ENCODE measurements at regions not wholly inside any gene's neighbourhood (a gene's known extent, or its start where the extent isn't known, plus 50 kb on each side); places are given as distances from the start of the nearest gene placed in this dataset.

GRCh38 chr5:136492587-136492986, 127.2 kb upstream of the TRPC7 start:
- no peak for TF ChIP-seq ZNF239 (tag by site-specific recombination; IDR thresholded peaks at IDR 0.05)
- TF ChIP-seq ZNF26 (tag by site-specific recombination; IDR thresholded peaks at IDR 0.05), result no peak
- no peak for TF ChIP-seq ZNF621 (tag by site-specific recombination; IDR thresholded peaks at IDR 0.05)
- no peaks in the 10 kb centered on the region for H3K9me3 ChIP-seq (ENCODE audit: control insufficient read depth, insufficient read depth, low read depth, low read length)
- no peak overlapping the region for H3K27ac ChIP-seq (ENCODE audit: extremely low read depth, low read depth, low read length)
- H3K4me3 ChIP-seq (ENCODE audit: low read depth, low read length), result no peak overlapping the region
- H3K36me3 ChIP-seq (ENCODE audit: control insufficient read depth in 2 of 2, insufficient read depth in 1 of 2, low read length in 2 of 2), result no peaks in the 10 kb centered on the region
- ChIA-PET POLR2A (no interaction called here), CTCF (interaction anchor here (0.7 kb wide), 1 partner anchor 265 kb away, joined by 3 read pairs; no protein-coding TSS in a partner anchor)
- H3K4me1 ChIP-seq (ENCODE audit: control insufficient read depth, insufficient read depth, low read length), result no peaks in the 10 kb centered on the region

GRCh38 chr5:136491806-136492205, 126.5 kb upstream of the TRPC7 start:
- ChIA-PET POLR2A (no interaction called here), CTCF (interaction anchor here (0.7 kb wide), 1 partner anchor 264 kb away, joined by 3 read pairs; no protein-coding TSS in a partner anchor)
- H3K4me3 ChIP-seq (ENCODE audit: low read depth, low read length), result no peak overlapping the region

GRCh38 chr5:136484808-136485325, 119.5 kb upstream of the TRPC7 start:
- H3K36me3 ChIP-seq (ENCODE audit: control insufficient read depth in 2 of 2, insufficient read depth in 1 of 2, low read length in 2 of 2), result no peaks in the 10 kb centered on the region
- no peaks in the 10 kb centered on the region for H3K4me1 ChIP-seq (ENCODE audit: control insufficient read depth, insufficient read depth, low read length)
- ChIA-PET POLR2A (no interaction called here), CTCF (no interaction called here)
- no peak overlapping the region for H3K4me3 ChIP-seq (ENCODE audit: low read depth, low read length)
- H3K27ac ChIP-seq (ENCODE audit: extremely low read depth, low read depth, low read length), result no peak overlapping the region
- TF ChIP-seq REST (tag by site-specific recombination; IDR thresholded peaks at IDR 0.05) (no peak), PRDM10 (tag by site-specific recombination; IDR thresholded peaks at IDR 0.05) (no peak), ZBTB21 (tag by site-specific recombination; IDR thresholded peaks at IDR 0.05) (no peak)
- no peaks in the 10 kb centered on the region for H3K9me3 ChIP-seq (ENCODE audit: control insufficient read depth, insufficient read depth, low read depth, low read length)

More at GRCh38 chr5:136491806-136492205, 126.5 kb upstream of the TRPC7 start:
- H3K36me3 ChIP-seq (ENCODE audit: control insufficient read depth in 2 of 2, insufficient read depth in 1 of 2, low read length in 2 of 2), result no peaks in the 10 kb centered on the region
- no peaks in the 10 kb centered on the region for H3K4me1 ChIP-seq (ENCODE audit: control insufficient read depth, insufficient read depth, low read length)
- TF ChIP-seq ZNF791 (tag by site-specific recombination; IDR thresholded peaks at IDR 0.05), result no peak
- no peak for TF ChIP-seq ZNF335 (tag by site-specific recombination; conservative IDR thresholded peaks at IDR 0.05)
- TF ChIP-seq ZNF561 (tag by site-specific recombination; IDR thresholded peaks at IDR 0.05; ENCODE audit: borderline replicate concordance), result no peak
- no peak for TF ChIP-seq KLF17 (tag by site-specific recombination; IDR thresholded peaks at IDR 0.05)
- TF ChIP-seq WT1 (tag by site-specific recombination; IDR thresholded peaks at IDR 0.05), result no peak
- TF ChIP-seq ZNF16 (tag by site-specific recombination; IDR thresholded peaks at IDR 0.05; ENCODE audit: low read depth), result no peak
- no peak for TF ChIP-seq ZNF558 (tag by site-specific recombination; IDR thresholded peaks at IDR 0.05)
- TF ChIP-seq ZNF596 (tag by site-specific recombination; IDR thresholded peaks at IDR 0.05), result no peak
- no peak for TF ChIP-seq ZNF416 (tag by site-specific recombination; IDR thresholded peaks at IDR 0.05)
- TF ChIP-seq ZNF677 (tag by site-specific recombination; IDR thresholded peaks at IDR 0.05), result no peak
- TF ChIP-seq ZNF280C (tag by site-specific recombination; IDR thresholded peaks at IDR 0.05), result no peak
- no peak overlapping the region for H3K27ac ChIP-seq (ENCODE audit: extremely low read depth, low read depth, low read length)
- no peaks in the 10 kb centered on the region for H3K9me3 ChIP-seq (ENCODE audit: control insufficient read depth, insufficient read depth, low read depth, low read length)

Measured in HEK293 (cell line).